Natural killer cell (primary cell): ENCODE measurements at regions not wholly inside any gene's neighbourhood (a gene's known extent, or its start where the extent isn't known, plus 50 kb on each side); places are given as distances from the start of the nearest gene placed in this dataset.

Source experiments
- ATAC-seq, 3 donors: fragments of 150-1000 bp in 2 of 3; fragments of 200-7000 bp in 1 of 3; cut with Tn5 transposase; 1 replicate in 1 of 3; 2 replicates in 2 of 3; pipeline ENCODE4 v1.10.0; 2021; ENCODE audit warnings: mild to moderate bottlenecking in 2 of 3, moderate library complexity in 2 of 3
- DNase-seq, 2 donors: peaks; one replicate each; pipeline versions ENCODE4 v3.0.0 to v3.0.0-alpha.2; 2013 to 2021; ENCODE audit warnings: mixed read lengths in 1 of 2
- H3K27ac ChIP-seq: one replicate; pipeline ENCODE4 v1.5.1; 2013; ENCODE audit warnings: mild to moderate bottlenecking, low read length
- H3K27me3 ChIP-seq: one replicate; pipeline ENCODE4 v1.6.1; 2013; ENCODE audit warnings: low read length; ENCODE audit not compliant: control insufficient read depth, insufficient read depth
- H3K36me3 ChIP-seq: one replicate; pipeline ENCODE4 v1.6.1; 2013; ENCODE audit warnings: low read length; ENCODE audit not compliant: control insufficient read depth, insufficient read depth
- H3K4me1 ChIP-seq: one replicate; pipeline ENCODE4 v1.6.1; 2013; ENCODE audit warnings: low read length; ENCODE audit not compliant: control insufficient read depth, insufficient read depth
- H3K4me3 ChIP-seq: one replicate; pipeline ENCODE4 v1.5.1; 2013; ENCODE audit warnings: low read length
- H3K9me3 ChIP-seq: one replicate; pipeline ENCODE4 v1.6.1; 2013; ENCODE audit warnings: low read length; ENCODE audit not compliant: control insufficient read depth, insufficient read depth
- H3K27ac Mint-ChIP-seq, 2 donors: one replicate each; pipeline ENCODE4 v1.8.0; 2022; ENCODE audit warnings: mild to moderate bottlenecking in 2 of 2, mixed read lengths in 2 of 2, moderate library complexity in 1 of 2
- H3K27me3 Mint-ChIP-seq, 2 donors: one replicate each; pipeline ENCODE4 v1.8.0; 2022; ENCODE audit warnings: low read depth in 2 of 2, mixed read lengths in 2 of 2
- H3K36me3 Mint-ChIP-seq: one replicate; pipeline ENCODE4 v1.8.0; 2022; ENCODE audit warnings: mixed read lengths
- H3K4me1 Mint-ChIP-seq, 2 donors: one replicate each; pipeline ENCODE4 v1.8.0; 2022; ENCODE audit warnings: mixed read lengths in 2 of 2
- H3K4me3 Mint-ChIP-seq: one replicate; pipeline ENCODE4 v1.8.0; 2022; ENCODE audit warnings: mild to moderate bottlenecking, moderate library complexity, mixed read lengths
- H3K9me3 Mint-ChIP-seq, 2 donors: one replicate each; pipeline ENCODE4 v1.8.0; 2022; ENCODE audit warnings: mixed read lengths in 2 of 2
- WGBS: methylation state at CpG from one replicate; pipeline ENCODE4 v1.1.7; 2013; ENCODE audit warnings: missing lambda C conversion rate; ENCODE audit not compliant: insufficient coverage; 5-methylcytosine and 5-hydroxymethylcytosine counted together
- intact Hi-C: fragments of 100-400 bp; cut with micrococcal nuclease; formaldehyde crosslinking; loops from one replicate; pipeline ENCODE4 v1.14.2; 2022
- TF ChIP-seq, protein P1 (sequence below): fragments of 200-600 bp; IDR thresholded peaks from one replicate; pipeline ENCODE4 v1.8.0; 2022; ENCODE audit warnings: antibody characterized with exemption

DNA sequence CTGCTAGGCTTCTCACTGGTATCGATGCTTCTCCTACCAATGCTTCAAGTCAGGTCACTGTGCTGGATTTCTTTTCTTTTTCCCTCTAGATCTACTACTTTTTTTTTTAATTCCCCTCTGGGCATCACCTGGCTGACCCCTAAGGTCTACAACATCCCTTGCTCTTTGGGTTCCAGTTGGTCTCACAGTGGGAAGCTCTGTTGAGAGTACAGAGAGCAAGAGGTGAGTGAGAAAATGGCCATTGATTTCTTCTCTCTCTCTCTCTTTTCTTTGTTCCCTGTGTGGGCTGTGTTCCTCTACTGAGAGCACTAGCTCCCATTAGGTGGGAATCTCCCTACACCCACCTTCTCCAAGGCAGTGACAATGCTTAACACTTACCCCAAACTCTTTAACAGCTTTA, 413.4 kb downstream of the KCNJ2 start:
- TF ChIP-seq, protein P1, sequence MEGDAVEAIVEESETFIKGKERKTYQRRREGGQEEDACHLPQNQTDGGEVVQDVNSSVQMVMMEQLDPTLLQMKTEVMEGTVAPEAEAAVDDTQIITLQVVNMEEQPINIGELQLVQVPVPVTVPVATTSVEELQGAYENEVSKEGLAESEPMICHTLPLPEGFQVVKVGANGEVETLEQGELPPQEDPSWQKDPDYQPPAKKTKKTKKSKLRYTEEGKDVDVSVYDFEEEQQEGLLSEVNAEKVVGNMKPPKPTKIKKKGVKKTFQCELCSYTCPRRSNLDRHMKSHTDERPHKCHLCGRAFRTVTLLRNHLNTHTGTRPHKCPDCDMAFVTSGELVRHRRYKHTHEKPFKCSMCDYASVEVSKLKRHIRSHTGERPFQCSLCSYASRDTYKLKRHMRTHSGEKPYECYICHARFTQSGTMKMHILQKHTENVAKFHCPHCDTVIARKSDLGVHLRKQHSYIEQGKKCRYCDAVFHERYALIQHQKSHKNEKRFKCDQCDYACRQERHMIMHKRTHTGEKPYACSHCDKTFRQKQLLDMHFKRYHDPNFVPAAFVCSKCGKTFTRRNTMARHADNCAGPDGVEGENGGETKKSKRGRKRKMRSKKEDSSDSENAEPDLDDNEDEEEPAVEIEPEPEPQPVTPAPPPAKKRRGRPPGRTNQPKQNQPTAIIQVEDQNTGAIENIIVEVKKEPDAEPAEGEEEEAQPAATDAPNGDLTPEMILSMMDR, result no peak
- H3K9me3 ChIP-seq, result peaks cover 5% of the 10 kb centered on the region
- Mint-ChIP-seq H3K4me1 (no peaks in the 10 kb centered on the region), H3K27me3 (no peaks in the 10 kb centered on the region), H3K4me3 (no peak overlapping the region), H3K9me3 (peaks cover 7 to 18% of the 10 kb centered on the region in 2 donors), H3K36me3 (no peaks in the 10 kb centered on the region), H3K27ac (no peak overlapping the region)
- ATAC-seq (no peak), DNase-seq (no peak)
- H3K36me3 ChIP-seq, result no peaks in the 10 kb centered on the region
- no peaks in the 10 kb centered on the region for H3K27me3 ChIP-seq
- H3K4me1 ChIP-seq, result no peaks in the 10 kb centered on the region
- no peak overlapping the region for H3K27ac ChIP-seq
- H3K4me3 ChIP-seq, result no peak overlapping the region
- WGBS, result 37% methylated on average over 1 of the region's 1 CpG
- intact Hi-C loops, result no loop called here

DNA sequence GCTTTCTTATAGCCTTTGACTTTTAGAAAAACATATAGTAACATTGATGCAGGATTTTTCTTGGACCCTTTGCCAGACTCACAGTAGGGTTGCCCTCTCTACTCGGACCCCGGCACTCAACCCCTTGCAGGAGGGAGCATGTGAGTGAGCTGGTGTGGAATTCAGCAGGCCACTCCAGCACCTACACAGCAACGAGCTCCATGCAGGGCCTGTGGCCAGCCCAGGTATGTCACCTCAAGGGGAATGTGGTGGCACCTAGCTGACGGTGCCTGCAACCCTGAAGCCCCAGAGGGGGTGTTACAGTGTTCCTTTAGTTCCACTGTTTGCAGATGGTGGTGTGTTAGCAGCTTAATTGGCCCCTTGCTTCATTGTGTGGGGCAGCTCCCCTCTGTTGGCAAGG, 414.9 kb downstream of the KCNJ2 start:
- 59% methylated on average over 4 of the region's 4 CpGs for WGBS
- TF ChIP-seq, protein P1, result no peak
- peaks cover 9 to 25% of the 10 kb centered on the region in 2 donors for H3K9me3 Mint-ChIP-seq

DNA sequence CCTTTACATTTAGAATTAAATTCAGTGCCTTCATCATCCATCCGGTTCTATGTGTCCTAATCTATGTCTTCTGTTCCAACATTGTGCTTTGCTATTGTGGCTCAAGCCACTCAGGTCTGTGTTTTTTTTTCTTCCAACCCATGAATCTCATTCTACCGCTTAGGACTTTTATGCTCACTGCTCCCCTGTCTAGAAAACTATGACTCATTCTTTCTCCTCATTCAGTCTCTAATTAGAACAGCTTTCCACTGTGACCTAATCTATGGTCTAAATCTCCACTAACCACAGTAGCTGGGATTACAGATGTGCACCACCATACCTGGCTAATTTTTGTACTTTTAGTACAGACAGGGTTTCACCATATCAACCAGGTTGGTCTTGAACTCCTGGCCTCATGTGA, 418.7 kb downstream of the KCNJ2 start:
- H3K9me3 Mint-ChIP-seq, result peaks cover 7 to 18% of the 10 kb centered on the region in 2 donors
- H3K4me3 Mint-ChIP-seq, result no peak overlapping the region
- DNase-seq (no peak), ATAC-seq (no peak)
- H3K27ac ChIP-seq, result no peak overlapping the region
- H3K27me3 ChIP-seq, result no peaks in the 10 kb centered on the region
- no peak overlapping the region for H3K4me3 ChIP-seq
- H3K36me3 ChIP-seq, result no peaks in the 10 kb centered on the region
- no peaks in the 10 kb centered on the region for H3K27me3 Mint-ChIP-seq
- H3K36me3 Mint-ChIP-seq, result no peaks in the 10 kb centered on the region
- WGBS, result 98% methylated on average over 2 of the region's 2 CpGs
- TF ChIP-seq, protein P1, result no peak
- H3K4me1 ChIP-seq, result no peaks in the 10 kb centered on the region
- H3K27ac Mint-ChIP-seq, result no peak overlapping the region
- intact Hi-C loops, result no loop called here
- H3K9me3 ChIP-seq, result peaks cover 5% of the 10 kb centered on the region
- H3K4me1 Mint-ChIP-seq, result no peaks in the 10 kb centered on the region

More for the DNA sequence above, 414.9 kb downstream of the KCNJ2 start:
- Mint-ChIP-seq H3K27me3 (no peaks in the 10 kb centered on the region), H3K4me1 (no peaks in the 10 kb centered on the region), H3K4me3 (no peak overlapping the region), H3K27ac (no peak overlapping the region), H3K36me3 (no peaks in the 10 kb centered on the region)
- intact Hi-C loops, result no loop called here
- ATAC-seq (no peak), DNase-seq (no peak)
- H3K27me3 ChIP-seq, result no peaks in the 10 kb centered on the region
- H3K36me3 ChIP-seq, result no peaks in the 10 kb centered on the region
- H3K4me3 ChIP-seq, result no peak overlapping the region
- peaks cover 5% of the 10 kb centered on the region for H3K9me3 ChIP-seq
- H3K4me1 ChIP-seq, result no peaks in the 10 kb centered on the region
- no peak overlapping the region for H3K27ac ChIP-seq

DNA sequence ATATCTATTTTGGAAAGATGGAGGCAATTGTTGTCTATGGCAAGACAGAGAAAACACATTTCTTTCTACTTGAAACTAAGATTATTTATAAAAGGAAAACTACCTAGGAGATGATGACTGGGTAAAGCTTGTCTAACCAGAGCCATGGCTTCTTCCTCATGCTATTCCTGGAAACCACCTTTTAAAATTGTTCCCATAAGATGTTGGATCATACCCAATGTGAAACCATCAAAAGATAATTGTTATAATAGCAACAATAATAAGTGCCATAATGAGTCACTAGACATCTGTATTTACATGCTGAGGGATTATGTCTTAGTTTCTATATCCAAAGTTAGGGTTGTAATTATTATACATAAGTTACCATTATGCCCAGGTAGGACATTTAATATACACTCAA, 428.4 kb downstream of the KCNJ2 start:
- no peak overlapping the region for H3K4me3 Mint-ChIP-seq
- H3K36me3 Mint-ChIP-seq, result no peaks in the 10 kb centered on the region
- no peaks in the 10 kb centered on the region for H3K4me1 Mint-ChIP-seq
- no peaks in the 10 kb centered on the region for H3K27me3 Mint-ChIP-seq
- peaks cover 2 to 4% of the 10 kb centered on the region in 2 donors for H3K9me3 Mint-ChIP-seq
- DNase-seq (no peak), ATAC-seq (no peak)
- no peaks in the 10 kb centered on the region for H3K9me3 ChIP-seq
- H3K4me3 ChIP-seq, result no peak overlapping the region
- intact Hi-C loops, result no loop called here
- no peaks in the 10 kb centered on the region for H3K36me3 ChIP-seq
- TF ChIP-seq, protein P1, result no peak
- no peaks in the 10 kb centered on the region for H3K4me1 ChIP-seq
- H3K27ac Mint-ChIP-seq, result no peak overlapping the region
- H3K27ac ChIP-seq, result no peak overlapping the region
- H3K27me3 ChIP-seq, result no peaks in the 10 kb centered on the region
